Tibial nerve (tissue), 4 donors: ENCODE measurements at regions not wholly inside any gene's neighbourhood (a gene's known extent, or its start where the extent isn't known, plus 50 kb on each side); places are given as distances from the start of the nearest gene placed in this dataset.

Experiments
- DNase-seq, 2 donors: peaks; one replicate each; pipeline ENCODE4 v3.0.0-alpha.2; 2019; ENCODE audit warnings: low spot score in 2 of 2
- H3K27ac ChIP-seq, 4 donors: fragments of 200-600 bp; sonication (generic) in 3 of 4; one replicate each; pipeline ENCODE4 v1.5.1; 2017 to 2019; ENCODE audit warnings: mild to moderate bottlenecking in 1 of 4
- H3K27me3 ChIP-seq, 2 donors: fragments of 200-600 bp; sonication (generic) in 1 of 2; one replicate each; pipeline versions ENCODE4 v1.5.1 to v1.6.0; 2017 to 2019
- H3K36me3 ChIP-seq, 3 donors: fragments of 200-600 bp; sonication (generic); one replicate each; pipeline ENCODE4 v1.5.1; 2018 to 2019
- H3K4me1 ChIP-seq, 4 donors: fragments of 200-600 bp; sonication (generic) in 3 of 4; one replicate each; pipeline ENCODE4 v1.5.1; 2017 to 2019
- H3K4me3 ChIP-seq, 4 donors: fragments of 200-600 bp; sonication (generic) in 3 of 4; one replicate each; pipeline ENCODE4 v1.5.1; 2017 to 2019; ENCODE audit warnings: mild to moderate bottlenecking in 1 of 4, moderate library complexity in 1 of 4
- H3K9me3 ChIP-seq, 4 donors: fragments of 200-600 bp; sonication (generic) in 3 of 4; one replicate each; pipeline ENCODE4 v1.5.1; 2017 to 2019
- EP300 ChIP-seq, 2 donors: sonication (generic); formaldehyde crosslinking; IDR thresholded peaks; one replicate each; pipeline ENCODE4 v1.6.1; 2017; ENCODE audit warnings: antibody characterized with exemption in 2 of 2, mild to moderate bottlenecking in 1 of 2
- POLR2A ChIP-seq, 2 donors: fragments of 450-650 bp; IDR thresholded peaks; one replicate each; pipeline ENCODE4 v1.6.1; 2017; ENCODE audit warnings: antibody characterized with exemption in 2 of 2, mild to moderate bottlenecking in 2 of 2, moderate library complexity in 2 of 2
- WGBS, 2 donors: methylation state at CpG; one replicate each; pipeline ENCODE4 v1.1.5; 2018; 5-methylcytosine and 5-hydroxymethylcytosine counted together
- TF ChIP-seq, protein P1 (sequence below), 5 experiments: fragments of 200-600 bp in 3 of 5; fragments of 450-650 bp in 2 of 5; sonication (generic) in 3 of 5; IDR thresholded peaks; one replicate each; pipeline ENCODE4 v1.5.1; 2016 to 2019; ENCODE audit warnings: antibody characterized with exemption in 5 of 5, mild to moderate bottlenecking in 3 of 5, moderate library complexity in 2 of 5

DNA sequence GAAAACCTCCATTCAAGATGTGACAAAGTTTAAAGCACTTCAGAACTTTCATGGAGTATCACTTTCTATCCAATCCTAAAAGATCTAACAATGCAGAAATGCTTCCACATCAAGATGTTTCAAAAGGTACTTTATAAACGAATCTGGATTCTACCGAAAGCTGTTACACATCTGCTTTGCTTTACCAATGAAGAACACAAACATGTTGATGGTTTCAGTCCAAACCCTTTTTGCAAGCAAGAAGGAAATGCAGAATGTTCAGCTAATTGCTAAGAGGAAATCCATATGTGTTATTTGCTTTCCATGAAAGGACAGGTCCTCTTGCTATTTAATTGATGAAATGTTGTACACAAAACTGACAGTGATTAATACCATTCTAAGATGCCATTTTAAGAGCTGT lies 419.6 kb downstream of the EFNA5 start:
- 61 to 76% methylated on average over 2 of the region's 2 CpGs for WGBS, 2 donors
- TF ChIP-seq, protein P1, sequence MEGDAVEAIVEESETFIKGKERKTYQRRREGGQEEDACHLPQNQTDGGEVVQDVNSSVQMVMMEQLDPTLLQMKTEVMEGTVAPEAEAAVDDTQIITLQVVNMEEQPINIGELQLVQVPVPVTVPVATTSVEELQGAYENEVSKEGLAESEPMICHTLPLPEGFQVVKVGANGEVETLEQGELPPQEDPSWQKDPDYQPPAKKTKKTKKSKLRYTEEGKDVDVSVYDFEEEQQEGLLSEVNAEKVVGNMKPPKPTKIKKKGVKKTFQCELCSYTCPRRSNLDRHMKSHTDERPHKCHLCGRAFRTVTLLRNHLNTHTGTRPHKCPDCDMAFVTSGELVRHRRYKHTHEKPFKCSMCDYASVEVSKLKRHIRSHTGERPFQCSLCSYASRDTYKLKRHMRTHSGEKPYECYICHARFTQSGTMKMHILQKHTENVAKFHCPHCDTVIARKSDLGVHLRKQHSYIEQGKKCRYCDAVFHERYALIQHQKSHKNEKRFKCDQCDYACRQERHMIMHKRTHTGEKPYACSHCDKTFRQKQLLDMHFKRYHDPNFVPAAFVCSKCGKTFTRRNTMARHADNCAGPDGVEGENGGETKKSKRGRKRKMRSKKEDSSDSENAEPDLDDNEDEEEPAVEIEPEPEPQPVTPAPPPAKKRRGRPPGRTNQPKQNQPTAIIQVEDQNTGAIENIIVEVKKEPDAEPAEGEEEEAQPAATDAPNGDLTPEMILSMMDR (IDR thresholded peaks at IDR 0.05) = no peak

DNA sequence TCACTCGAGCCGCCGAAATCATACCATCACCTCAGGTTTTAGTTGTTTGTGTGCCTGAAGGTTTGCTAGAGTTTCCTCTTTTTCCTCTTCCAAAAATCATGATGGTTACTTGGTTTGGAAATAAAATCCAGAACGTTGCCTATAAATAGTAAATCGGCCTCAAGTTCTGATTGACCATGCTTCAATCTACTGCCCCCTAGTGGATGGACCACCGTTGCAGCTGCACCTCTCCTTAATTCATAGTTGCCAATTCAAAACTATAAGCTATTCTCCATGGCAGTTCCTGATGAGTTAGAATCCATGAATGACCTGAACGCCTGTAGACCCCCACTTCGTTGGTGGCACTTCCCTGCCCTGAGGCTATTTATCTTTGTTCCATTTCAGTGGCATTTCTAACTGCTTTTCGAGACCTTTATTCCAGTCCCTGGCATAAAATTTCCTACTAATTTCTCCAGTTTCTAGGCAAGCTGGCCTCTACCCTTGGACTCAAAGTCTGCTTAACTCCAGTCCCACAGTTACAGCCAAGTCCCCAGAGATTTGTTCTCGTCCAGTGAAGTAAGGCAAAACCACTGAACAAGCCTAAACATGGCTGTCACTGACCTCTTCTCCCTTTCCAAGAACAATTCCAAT lies 422.6 kb downstream of the EFNA5 start:
- DNase-seq = peak; percentile 22 to 59
- H3K27ac ChIP-seq = no peak overlapping the region
- H3K36me3 ChIP-seq = no peaks in the 10 kb centered on the region
- H3K9me3 ChIP-seq = no peaks in the 10 kb centered on the region
- WGBS, 2 donors = 63% methylated on average over 10 of the region's 10 CpGs
- no peaks in the 10 kb centered on the region for H3K27me3 ChIP-seq
- no peak for TF ChIP-seq EP300 (IDR thresholded peaks at IDR 0.05)
- TF ChIP-seq POLR2A (IDR thresholded peaks at IDR 0.05) = no peak
- TF ChIP-seq, protein P1 (IDR thresholded peaks at IDR 0.05) = peak in 4 of 5 experiments; percentile 27 to 62 (median 52)
- H3K4me1 ChIP-seq = peaks cover 0 to 3% (median 0%) of the 10 kb centered on the region in 4 donors
- H3K4me3 ChIP-seq = no peak overlapping the region

More for the DNA sequence above, 419.6 kb downstream of the EFNA5 start:
- Histone ChIP-seq H3K27ac (no peak overlapping the region), H3K4me1 (peaks cover 0 to 15% (median 0%) of the 10 kb centered on the region in 4 donors), H3K9me3 (no peaks in the 10 kb centered on the region), H3K36me3 (no peaks in the 10 kb centered on the region), H3K4me3 (no peak overlapping the region), H3K27me3 (no peaks in the 10 kb centered on the region)
- no peak for DNase-seq

DNA sequence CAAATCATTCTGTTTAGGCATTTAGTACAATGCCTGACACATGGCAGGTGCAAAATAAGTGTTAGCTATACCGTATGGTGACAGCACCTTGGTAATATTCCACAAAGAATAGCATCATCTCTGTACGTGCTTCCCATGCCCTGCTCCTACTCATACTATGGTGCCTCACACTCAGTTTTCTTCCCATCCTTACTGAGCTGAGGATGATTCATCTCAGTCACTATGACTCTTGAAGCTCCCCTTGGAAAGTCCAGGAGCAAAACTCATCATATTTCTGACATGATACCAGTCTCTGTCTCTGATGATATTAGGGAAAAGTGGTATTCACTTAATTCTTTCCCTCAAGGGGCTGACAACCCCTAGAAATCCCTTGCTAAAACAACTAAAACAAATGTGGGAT lies 423.3 kb downstream of the EFNA5 start:
- Histone ChIP-seq H3K9me3 (no peaks in the 10 kb centered on the region), H3K27me3 (no peaks in the 10 kb centered on the region), H3K27ac (no peak overlapping the region), H3K4me1 (no peaks in the 10 kb centered on the region), H3K4me3 (no peak overlapping the region), H3K36me3 (no peaks in the 10 kb centered on the region)
- no peak for DNase-seq
- no peak for TF ChIP-seq EP300 (IDR thresholded peaks at IDR 0.05)
- WGBS, 2 donors = 93 to 96% methylated on average over 2 of the region's 2 CpGs

DNA sequence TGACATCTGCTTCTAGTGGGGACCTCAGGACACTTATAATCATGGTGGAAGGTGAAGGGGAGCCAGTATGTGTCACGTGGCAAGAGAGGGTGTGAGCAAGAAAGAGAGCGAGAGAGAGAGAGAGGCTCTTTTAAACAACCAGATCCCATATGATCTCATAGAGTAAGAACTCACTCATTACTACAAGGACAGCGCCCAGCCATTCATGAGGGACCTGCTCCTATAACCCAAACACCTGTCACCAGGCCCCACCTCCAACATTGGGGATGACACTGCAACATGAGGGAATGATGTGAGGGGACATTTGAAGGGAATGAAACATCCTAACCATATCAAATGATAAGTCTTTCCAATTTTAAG lies 427.5 kb downstream of the EFNA5 start:
- H3K27ac ChIP-seq = no peak overlapping the region
- TF ChIP-seq, protein P1 (IDR thresholded peaks at IDR 0.05) = no peak
- no peak for TF ChIP-seq POLR2A (IDR thresholded peaks at IDR 0.05)
- TF ChIP-seq EP300 (IDR thresholded peaks at IDR 0.05) = no peak
- H3K4me3 ChIP-seq = no peak overlapping the region
- H3K36me3 ChIP-seq = no peaks in the 10 kb centered on the region
- 83 to 91% methylated on average over 3 of the region's 3 CpGs for WGBS, 2 donors
- no peak for DNase-seq
- H3K4me1 ChIP-seq = no peaks in the 10 kb centered on the region
- H3K9me3 ChIP-seq = no peaks in the 10 kb centered on the region
- no peaks in the 10 kb centered on the region for H3K27me3 ChIP-seq

DNA sequence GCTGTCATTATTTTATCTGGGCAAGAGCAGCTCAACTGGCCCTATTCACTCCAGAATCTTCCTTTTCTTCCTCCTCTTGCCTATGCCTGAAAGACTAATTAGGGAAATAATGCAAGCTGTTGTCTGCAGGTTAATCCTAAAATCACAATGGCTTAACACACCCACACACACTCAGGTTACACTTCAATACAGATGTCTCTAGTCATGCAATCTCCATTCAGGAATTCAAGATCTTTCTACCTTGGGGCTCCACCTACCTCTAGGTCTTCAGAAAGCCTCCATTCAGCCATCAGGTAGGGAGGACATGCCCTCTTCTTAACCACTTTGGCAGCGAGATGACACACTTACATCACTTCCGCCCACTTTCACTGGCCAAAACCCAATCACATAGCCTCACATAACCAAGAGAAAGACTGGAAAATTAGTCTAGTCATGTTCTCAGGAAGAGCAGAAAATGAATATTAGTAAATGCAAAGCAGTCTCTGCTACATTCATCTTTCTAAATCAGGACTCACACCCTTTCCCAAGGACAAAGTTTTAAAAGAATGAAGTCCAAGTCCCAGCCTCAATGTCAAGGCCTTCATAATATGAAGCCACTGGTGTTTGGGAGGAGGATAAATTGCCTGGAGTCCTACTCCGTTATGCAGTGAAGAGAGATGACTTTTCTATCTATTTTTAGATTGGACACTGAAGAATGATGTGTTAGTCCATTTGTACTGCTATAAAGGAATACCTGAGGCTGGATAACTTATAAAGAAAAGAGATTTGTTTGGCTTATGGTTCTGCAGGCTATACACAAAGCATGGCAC lies 428.1 kb downstream of the EFNA5 start:
- no peak for DNase-seq
- TF ChIP-seq, protein P1 (IDR thresholded peaks at IDR 0.05) = no peak
- TF ChIP-seq POLR2A (IDR thresholded peaks at IDR 0.05) (no peak), EP300 (IDR thresholded peaks at IDR 0.05) (no peak)
- no peaks in the 10 kb centered on the region for H3K4me1 ChIP-seq
- H3K36me3 ChIP-seq = no peaks in the 10 kb centered on the region
- no peak overlapping the region for H3K27ac ChIP-seq
- H3K4me3 ChIP-seq = no peak overlapping the region
- H3K27me3 ChIP-seq = no peaks in the 10 kb centered on the region
- no peaks in the 10 kb centered on the region for H3K9me3 ChIP-seq
- WGBS, 2 donors = 88 to 89% methylated on average over 3 of the region's 3 CpGs
